GM18502 (cell line): ENCODE measurements at regions not wholly inside any gene's neighbourhood (a gene's known extent, or its start where the extent isn't known, plus 50 kb on each side); places are given as distances from the start of the nearest gene placed in this dataset.

ENCODE experiments used
- ATAC-seq: cut with Tn5 transposase; IDR thresholded peaks from one replicate; pipeline ENCODE4 v1.9.1; 2021; ENCODE audit warnings: mild to moderate bottlenecking; ENCODE audit not compliant: unreplicated experiment, poor library complexity

DNA sequence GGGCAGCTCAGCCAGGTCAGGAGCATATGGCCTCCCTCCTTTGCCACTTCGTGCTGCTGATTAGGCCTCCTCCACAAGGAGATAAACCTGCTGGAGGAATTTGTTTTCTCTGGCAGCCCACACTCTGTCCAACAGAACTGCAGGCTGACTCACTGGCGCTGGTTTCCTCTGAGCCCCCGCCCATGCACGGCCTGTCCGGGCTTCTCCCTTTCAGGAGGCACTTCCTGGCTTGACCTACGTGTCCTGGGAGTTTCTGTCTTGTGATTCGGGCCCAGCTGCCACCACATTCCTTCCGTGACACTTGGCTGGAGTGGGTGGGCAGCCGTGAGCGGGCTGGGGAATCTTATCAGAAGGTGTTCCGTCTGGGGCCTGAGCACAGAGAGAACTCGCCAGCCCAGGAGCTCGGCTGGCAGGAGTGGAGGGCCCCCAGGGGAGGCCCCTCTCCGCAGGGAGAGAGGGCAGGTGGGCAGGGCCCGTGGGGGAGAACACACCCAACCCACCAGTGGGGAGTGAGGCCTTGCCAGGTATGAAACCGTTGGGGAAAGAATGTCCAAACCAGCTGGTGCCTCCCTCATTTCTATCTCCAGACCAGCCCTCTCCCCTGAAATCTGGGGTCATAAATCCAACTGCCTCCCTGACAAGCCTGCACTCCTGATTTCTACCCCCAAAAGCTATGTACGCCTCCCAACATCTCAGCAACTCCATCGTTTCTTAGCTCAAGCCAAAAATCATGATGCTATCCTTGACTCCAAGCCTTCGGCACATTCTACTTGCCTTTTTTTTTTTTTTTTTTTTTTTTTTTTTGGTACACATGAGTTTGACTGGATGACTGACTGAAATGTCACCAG, 110.6 kb upstream of the MEF2A start:
- no peak for ATAC-seq

GRCh38 chr15:99455789-99456160, 110.0 kb upstream of the MEF2A start:
- no peak for ATAC-seq

GRCh38 chr15:99464137-99464536, 101.6 kb upstream of the MEF2A start:
- no peak for ATAC-seq

DNA sequence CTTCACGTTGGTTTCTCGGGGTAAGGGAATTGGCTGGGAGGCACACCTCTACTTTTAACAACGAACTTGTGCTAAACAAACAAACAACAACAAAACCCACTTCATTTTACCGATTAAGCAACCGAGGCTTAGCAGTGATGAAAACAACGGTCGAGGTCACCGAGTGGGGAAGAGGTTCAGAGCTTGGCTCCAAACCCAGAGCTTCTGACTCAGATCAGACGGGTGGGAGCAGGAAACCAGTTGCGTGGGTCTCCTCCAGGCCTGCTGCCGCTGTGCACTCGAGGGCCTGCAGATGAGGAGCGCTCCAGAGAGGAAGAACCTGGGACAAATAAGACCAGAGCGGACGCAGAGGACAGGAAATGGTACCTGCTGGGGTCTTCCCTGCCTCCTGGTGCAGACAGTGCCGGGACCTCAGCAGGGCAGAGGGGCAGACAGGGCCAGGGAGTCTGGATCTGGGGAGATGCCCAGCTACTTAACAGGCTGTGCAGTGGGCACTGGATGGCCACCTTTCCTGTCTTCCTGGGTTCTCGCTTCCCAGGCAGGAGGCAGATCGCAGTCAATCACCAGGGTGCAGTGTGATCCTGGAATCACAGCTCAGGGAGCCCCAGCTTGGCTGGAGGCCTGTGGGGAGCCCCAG, 99.0 kb upstream of the MEF2A start:
- no peak for ATAC-seq

DNA sequence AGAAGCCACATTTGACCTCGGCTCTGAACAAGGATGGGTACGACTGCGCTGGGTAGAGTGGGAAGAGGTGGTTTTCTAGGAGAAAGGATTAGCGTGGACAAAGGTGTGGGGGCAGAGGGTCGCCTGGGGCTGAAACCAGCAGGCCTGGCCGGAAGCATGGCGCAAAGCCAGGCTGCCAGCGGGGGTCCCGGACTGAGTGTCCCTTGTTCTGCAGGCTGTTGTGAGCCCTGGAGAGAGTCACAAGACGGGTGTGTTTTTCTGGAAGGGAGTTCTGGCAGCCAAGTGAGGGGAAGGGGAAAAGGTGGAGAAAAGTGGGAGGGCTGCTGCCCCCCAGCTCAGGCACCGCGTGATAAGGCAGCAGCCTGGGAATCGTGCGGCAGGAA, 98.5 kb upstream of the MEF2A start:
- ATAC-seq = no peak

DNA sequence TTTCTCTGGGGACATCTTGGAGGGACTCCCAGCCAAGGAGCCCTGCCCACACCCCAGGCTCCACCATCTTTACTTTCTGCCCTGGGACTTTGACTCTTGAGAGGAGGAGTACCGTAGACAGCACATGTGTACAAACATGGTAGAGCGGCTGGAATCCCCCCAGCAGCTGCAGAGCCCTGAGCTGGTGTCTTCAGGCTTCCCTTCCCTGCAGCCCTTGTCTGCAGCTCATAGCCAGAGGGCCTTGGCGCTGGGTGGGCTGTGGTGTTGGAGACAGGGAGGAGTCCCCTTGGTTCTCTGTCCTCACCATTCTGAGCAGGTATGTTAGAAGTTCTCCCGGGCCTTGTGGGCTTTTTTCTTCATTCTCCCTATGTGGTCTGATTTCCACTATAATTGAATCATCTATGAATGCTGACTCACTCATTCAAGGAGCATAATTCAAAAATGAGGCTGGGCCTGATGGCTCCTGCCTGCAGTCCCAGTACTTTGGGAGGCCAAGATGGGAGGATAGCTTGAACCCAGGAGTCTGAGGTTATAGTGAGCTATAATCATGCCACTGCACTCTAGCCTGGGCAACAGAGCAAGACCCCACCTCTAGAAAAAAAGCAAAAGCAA, 97.8 kb upstream of the MEF2A start:
- no peak for ATAC-seq

GRCh38 chr15:99470204-99470603, 95.6 kb upstream of the MEF2A start:
- ATAC-seq = peak; percentile 71

- ATAC-seq = no peak
Observed at GRCh38 chr15:99472416-99473145, 93.2 kb upstream of the MEF2A start.

GRCh38 chr15:99473981-99474906, 91.5 kb upstream of the MEF2A start:
- ATAC-seq = no peak

DNA sequence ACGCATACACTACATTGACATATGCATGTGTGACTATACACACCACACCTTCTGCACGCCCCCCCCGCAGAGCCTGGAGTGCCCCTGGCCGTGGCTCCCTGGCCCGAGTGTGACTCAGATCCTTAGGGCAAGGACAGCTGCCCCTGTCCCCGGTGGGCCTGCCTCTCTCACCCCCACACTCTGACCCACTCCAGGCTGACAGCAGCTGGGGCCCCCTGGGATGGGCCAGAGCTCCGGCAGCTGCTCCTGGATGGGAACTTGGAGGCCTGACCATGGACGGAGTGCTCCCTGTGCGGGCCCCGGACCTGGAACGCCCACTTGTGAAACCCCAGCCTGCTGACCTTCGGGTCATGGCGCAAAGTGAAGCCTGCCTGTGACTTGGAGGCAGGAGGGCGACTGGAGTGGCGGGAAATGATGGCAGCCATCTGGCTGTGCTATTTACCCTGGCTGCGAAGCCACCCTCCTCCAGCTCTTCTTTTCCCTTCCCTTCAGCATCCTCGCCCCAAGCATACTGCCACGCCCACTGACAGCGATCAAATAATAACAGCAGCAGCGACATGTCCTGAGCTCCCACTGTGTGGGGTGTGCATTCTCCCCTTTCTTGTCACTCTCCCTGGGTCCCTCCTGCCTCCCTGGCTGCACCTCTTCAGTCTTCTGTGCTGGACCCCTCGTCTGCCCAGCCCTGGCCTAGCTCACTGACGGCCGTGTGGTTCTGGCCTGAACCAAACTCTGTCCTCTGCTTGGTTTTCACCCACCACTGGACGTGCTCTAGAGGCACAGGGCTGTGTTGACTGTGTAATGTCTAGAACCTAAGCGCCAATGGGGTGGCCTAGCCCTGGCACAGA, 90.7 kb upstream of the MEF2A start:
- ATAC-seq = no peak

- ATAC-seq = no peak
Observed at GRCh38 chr15:99475754-99476412, 89.9 kb upstream of the MEF2A start.

GRCh38 chr15:99476413-99477222, 89.2 kb upstream of the MEF2A start:
- ATAC-seq = peak; percentile 78

DNA sequence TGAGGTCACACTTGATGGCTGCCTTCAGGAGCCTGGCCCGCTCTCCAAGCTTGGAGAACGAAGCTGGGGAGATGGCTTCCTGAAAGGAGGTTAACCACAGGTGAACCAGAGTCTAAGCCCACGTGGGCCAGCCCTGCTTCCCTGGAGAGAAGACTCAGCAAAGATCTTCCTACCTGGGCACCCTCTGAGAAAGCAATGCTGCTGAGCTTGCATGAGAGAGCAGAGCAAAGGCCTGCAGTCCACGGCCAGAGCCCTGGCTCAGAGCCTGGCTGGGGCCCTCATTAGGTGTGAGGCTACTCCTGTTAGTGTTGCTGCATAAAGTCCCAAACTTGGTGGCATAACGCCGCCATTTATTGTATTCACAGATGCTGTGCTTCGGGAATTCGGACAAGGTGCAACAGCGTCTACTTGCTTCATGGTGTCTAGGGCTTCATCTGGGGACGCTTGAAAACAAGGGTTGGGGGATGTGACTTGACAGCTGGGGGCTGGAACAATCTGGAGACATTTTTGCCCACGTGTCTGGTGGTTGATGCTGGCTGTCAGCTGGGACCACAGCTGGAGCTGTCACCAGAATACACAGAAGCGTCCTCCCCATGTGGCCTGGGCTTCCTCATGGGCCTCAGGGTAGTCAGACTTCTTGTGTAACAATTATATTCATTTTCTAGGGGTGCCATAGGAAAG, 87.9 kb upstream of the MEF2A start:
- ATAC-seq = no peak

DNA sequence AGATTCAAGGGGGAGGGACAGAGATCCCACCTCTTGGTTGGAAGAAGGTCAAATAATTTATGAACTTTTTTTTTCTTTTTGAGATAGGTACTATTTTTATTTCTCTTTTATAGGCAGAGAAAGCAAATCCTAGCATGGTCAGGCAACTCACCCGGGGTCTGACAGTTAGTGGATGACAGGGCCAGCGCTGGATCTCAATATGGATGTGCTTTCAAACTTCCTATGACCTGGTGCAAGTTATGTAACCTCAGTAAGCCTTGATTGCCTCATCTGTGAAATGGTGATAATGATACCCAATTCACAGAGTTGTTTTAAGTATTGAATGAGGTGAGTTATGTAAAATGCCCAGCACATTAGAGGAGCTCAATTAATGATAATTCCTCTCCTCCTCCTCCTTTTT, 86.8 kb upstream of the MEF2A start:
- no peak for ATAC-seq

DNA sequence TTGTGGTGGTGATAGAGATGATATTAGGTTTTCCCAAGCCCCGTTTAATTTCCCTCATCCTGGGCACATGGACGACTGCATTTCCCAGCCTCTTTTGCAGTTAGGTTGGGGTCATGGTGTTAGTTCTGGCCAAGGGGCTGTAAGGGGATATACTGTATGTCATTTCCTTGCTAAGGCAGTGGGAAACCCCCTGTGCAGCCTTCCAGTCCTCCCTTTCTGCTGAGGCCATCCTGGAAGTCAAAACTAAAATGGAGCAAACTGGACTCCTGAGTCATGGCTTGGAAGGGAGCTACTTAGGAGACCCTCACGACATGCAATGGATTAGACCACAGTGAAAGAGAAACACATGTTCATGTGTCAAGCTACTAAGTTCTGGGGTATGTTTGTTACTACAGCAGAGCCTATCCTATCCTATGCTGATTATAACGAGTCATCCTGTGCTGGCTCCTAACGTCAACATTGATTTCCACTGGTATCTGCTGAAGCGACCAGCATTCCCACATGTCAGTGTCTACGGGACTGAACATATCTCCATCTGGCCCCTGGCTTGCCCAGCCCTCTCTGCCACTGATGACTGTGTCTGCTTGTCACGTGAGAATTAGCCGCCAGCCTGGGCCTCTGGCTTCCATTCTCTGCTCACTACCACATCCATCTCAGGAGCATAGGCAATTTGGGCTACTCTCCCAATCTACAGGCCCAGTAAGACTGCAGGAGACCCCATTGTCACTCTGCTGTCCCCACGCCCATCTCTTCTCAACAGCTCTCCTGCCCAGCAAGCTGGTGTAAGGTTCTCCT, 85.6 kb upstream of the MEF2A start:
- no peak for ATAC-seq
